ENCODE measurements at regions not wholly inside any gene's neighbourhood (a gene's known extent, or its start where the extent isn't known, plus 50 kb on each side); places are given as distances from the start of the nearest gene placed in this dataset.

GRCh38 chr21:28496517-28496916 is 496.2 kb downstream of the LTN1 start:
- DNase-seq, result no peak
- POLR2A ChIA-PET, result no interaction called here
- CTCF ChIA-PET, result interaction anchor here (1.7 kb wide), 1 partner anchor 249 kb away, joined by 5 read pairs; no protein-coding TSS in a partner anchor
- H3K36me3 ChIP-seq (ENCODE audit: control insufficient read depth in 4 of 4, insufficient read depth in 4 of 4, low read length in 3 of 4), result no peaks in the 10 kb centered on the region
- H3K27me3 ChIP-seq (replicated peaks in 2 of 5; ENCODE audit: control insufficient read depth in 4 of 5, insufficient read depth in 5 of 5, low read length in 4 of 5), result no peaks in the 10 kb centered on the region
- H3K4me1 ChIP-seq (ENCODE audit: control extremely low read depth in 1 of 4, control insufficient read depth in 4 of 4, insufficient read depth in 4 of 4, low read length in 3 of 4), result no peaks in the 10 kb centered on the region
- H3K27ac ChIP-seq (ENCODE audit: insufficient read depth in 1 of 2, low read depth in 1 of 2, low read length in 2 of 2, poor library complexity in 1 of 2, severe bottlenecking in 2 of 2), result no peak overlapping the region
- no peaks in the 10 kb centered on the region for H3K9me3 ChIP-seq (ENCODE audit: control extremely low read depth in 1 of 5, control insufficient read depth in 4 of 5, insufficient read depth in 2 of 5, low read depth in 1 of 5, low read length in 4 of 5)
- no peak overlapping the region for H3K4me3 ChIP-seq (ENCODE audit: control insufficient read depth in 1 of 7, extremely low read depth in 1 of 7, insufficient read depth in 4 of 7, low read depth in 2 of 7, low read length in 6 of 7)

- Histone ChIP-seq H3K9me3 (ENCODE audit: control extremely low read depth in 1 of 5, control insufficient read depth in 4 of 5, insufficient read depth in 2 of 5, low read depth in 1 of 5, low read length in 4 of 5) (no peaks in the 10 kb centered on the region), H3K4me3 (ENCODE audit: control insufficient read depth in 1 of 7, extremely low read depth in 1 of 7, insufficient read depth in 4 of 7, low read depth in 2 of 7, low read length in 6 of 7) (no peak overlapping the region), H3K4me1 (ENCODE audit: control extremely low read depth in 1 of 4, control insufficient read depth in 4 of 4, insufficient read depth in 4 of 4, low read length in 3 of 4) (no peaks in the 10 kb centered on the region), H3K36me3 (ENCODE audit: control insufficient read depth in 4 of 4, insufficient read depth in 4 of 4, low read length in 3 of 4) (no peaks in the 10 kb centered on the region), H3K27me3 (replicated peaks in 2 of 5; ENCODE audit: control insufficient read depth in 4 of 5, insufficient read depth in 5 of 5, low read length in 4 of 5) (no peaks in the 10 kb centered on the region), H3K27ac (ENCODE audit: insufficient read depth in 1 of 2, low read depth in 1 of 2, low read length in 2 of 2, poor library complexity in 1 of 2, severe bottlenecking in 2 of 2) (no peak overlapping the region)
- POLR2A ChIA-PET, result no interaction called here
- DNase-seq, result no peak
- CTCF ChIA-PET, result interaction anchor here (1.2 to 2.1 kb wide), 2 partner anchors 12 to 25 kb away, joined by 3 to 7 read pairs; no protein-coding TSS in a partner anchor
- WGBS (ENCODE audit: insufficient coverage), result 100% methylated on average over 2 of the region's 4 CpGs
These were observed 500.6 kb downstream of the LTN1 start for GRCh38 chr21:28492127-28492526.

GRCh38 chr21:28489821-28490350 is 502.8 kb downstream of the LTN1 start:
- H3K27me3 ChIP-seq (replicated peaks in 2 of 5; ENCODE audit: control insufficient read depth in 4 of 5, insufficient read depth in 5 of 5, low read length in 4 of 5), result no peaks in the 10 kb centered on the region
- H3K9me3 ChIP-seq (ENCODE audit: control extremely low read depth in 1 of 5, control insufficient read depth in 4 of 5, insufficient read depth in 2 of 5, low read depth in 1 of 5, low read length in 4 of 5), result no peaks in the 10 kb centered on the region
- DNase-seq, result no peak
- CTCF ChIA-PET, result interaction anchor here (1.7 kb wide), 1 partner anchor 14 kb away, joined by 5 read pairs; no protein-coding TSS in a partner anchor
- no peaks in the 10 kb centered on the region for H3K4me1 ChIP-seq (ENCODE audit: control extremely low read depth in 1 of 4, control insufficient read depth in 4 of 4, insufficient read depth in 4 of 4, low read length in 3 of 4)
- no peaks in the 10 kb centered on the region for H3K36me3 ChIP-seq (ENCODE audit: control insufficient read depth in 4 of 4, insufficient read depth in 4 of 4, low read length in 3 of 4)
- H3K27ac ChIP-seq (ENCODE audit: insufficient read depth in 1 of 2, low read depth in 1 of 2, low read length in 2 of 2, poor library complexity in 1 of 2, severe bottlenecking in 2 of 2), result no peak overlapping the region
- 100% methylated on average over 1 of the region's 3 CpGs for WGBS (ENCODE audit: insufficient coverage)
- no peak overlapping the region for H3K4me3 ChIP-seq (ENCODE audit: control insufficient read depth in 1 of 7, extremely low read depth in 1 of 7, insufficient read depth in 4 of 7, low read depth in 2 of 7, low read length in 6 of 7)
- POLR2A ChIA-PET, result no interaction called here

GRCh38 chr21:28489162-28489561 is 503.5 kb downstream of the LTN1 start:
- H3K27ac ChIP-seq (ENCODE audit: insufficient read depth in 1 of 2, low read depth in 1 of 2, low read length in 2 of 2, poor library complexity in 1 of 2, severe bottlenecking in 2 of 2), result no peak overlapping the region
- WGBS (ENCODE audit: insufficient coverage), result 86% methylated on average over 4 of the region's 7 CpGs
- no peaks in the 10 kb centered on the region for H3K27me3 ChIP-seq (replicated peaks in 2 of 5; ENCODE audit: control insufficient read depth in 4 of 5, insufficient read depth in 5 of 5, low read length in 4 of 5)
- H3K4me3 ChIP-seq (ENCODE audit: control insufficient read depth in 1 of 7, extremely low read depth in 1 of 7, insufficient read depth in 4 of 7, low read depth in 2 of 7, low read length in 6 of 7), result no peak overlapping the region
- H3K36me3 ChIP-seq (ENCODE audit: control insufficient read depth in 4 of 4, insufficient read depth in 4 of 4, low read length in 3 of 4), result no peaks in the 10 kb centered on the region
- no peaks in the 10 kb centered on the region for H3K4me1 ChIP-seq (ENCODE audit: control extremely low read depth in 1 of 4, control insufficient read depth in 4 of 4, insufficient read depth in 4 of 4, low read length in 3 of 4)
- ChIA-PET CTCF (interaction anchor here (1.4 to 1.7 kb wide), 2 partner anchors 11 to 15 kb away, joined by 5 to 6 read pairs; no protein-coding TSS in a partner anchor), POLR2A (no interaction called here)
- no peak for DNase-seq
- H3K9me3 ChIP-seq (ENCODE audit: control extremely low read depth in 1 of 5, control insufficient read depth in 4 of 5, insufficient read depth in 2 of 5, low read depth in 1 of 5, low read length in 4 of 5), result no peaks in the 10 kb centered on the region

GRCh38 chr21:28487455-28488070 is 505.1 kb downstream of the LTN1 start:
- H3K9me3 ChIP-seq (ENCODE audit: control extremely low read depth in 1 of 5, control insufficient read depth in 4 of 5, insufficient read depth in 2 of 5, low read depth in 1 of 5, low read length in 4 of 5), result no peaks in the 10 kb centered on the region
- WGBS (ENCODE audit: insufficient coverage), result 96% methylated on average over 7 of the region's 9 CpGs
- H3K4me1 ChIP-seq (ENCODE audit: control extremely low read depth in 1 of 4, control insufficient read depth in 4 of 4, insufficient read depth in 4 of 4, low read length in 3 of 4), result no peaks in the 10 kb centered on the region
- DNase-seq, result no peak
- no peak overlapping the region for H3K4me3 ChIP-seq (ENCODE audit: control insufficient read depth in 1 of 7, extremely low read depth in 1 of 7, insufficient read depth in 4 of 7, low read depth in 2 of 7, low read length in 6 of 7)
- no peaks in the 10 kb centered on the region for H3K27me3 ChIP-seq (replicated peaks in 2 of 5; ENCODE audit: control insufficient read depth in 4 of 5, insufficient read depth in 5 of 5, low read length in 4 of 5)
- ChIA-PET POLR2A (no interaction called here), CTCF (interaction anchor here (1.4 kb wide), 1 partner anchor 9 kb away, joined by 6 read pairs; no protein-coding TSS in a partner anchor)
- no peaks in the 10 kb centered on the region for H3K36me3 ChIP-seq (ENCODE audit: control insufficient read depth in 4 of 4, insufficient read depth in 4 of 4, low read length in 3 of 4)
- no peak overlapping the region for H3K27ac ChIP-seq (ENCODE audit: insufficient read depth in 1 of 2, low read depth in 1 of 2, low read length in 2 of 2, poor library complexity in 1 of 2, severe bottlenecking in 2 of 2)

GRCh38 chr21:28485301-28486022 is 507.2 kb downstream of the LTN1 start:
- DNase-seq, result no peak
- ChIA-PET POLR2A (interaction anchor here (0.6 kb wide), 1 partner anchor 9 kb away, joined by 3 read pairs; no protein-coding TSS in a partner anchor), CTCF (no interaction called here)
- no CpG with 5 or more reads among the region's 4 CpGs for whole genome bisulfite sequencing (ENCODE audit: insufficient coverage)
- Histone ChIP-seq H3K9me3 (ENCODE audit: control extremely low read depth in 1 of 5, control insufficient read depth in 4 of 5, insufficient read depth in 2 of 5, low read depth in 1 of 5, low read length in 4 of 5) (no peaks in the 10 kb centered on the region), H3K36me3 (ENCODE audit: control insufficient read depth in 4 of 4, insufficient read depth in 4 of 4, low read length in 3 of 4) (no peaks in the 10 kb centered on the region), H3K27ac (ENCODE audit: insufficient read depth in 1 of 2, low read depth in 1 of 2, low read length in 2 of 2, poor library complexity in 1 of 2, severe bottlenecking in 2 of 2) (no peak overlapping the region), H3K4me1 (ENCODE audit: control extremely low read depth in 1 of 4, control insufficient read depth in 4 of 4, insufficient read depth in 4 of 4, low read length in 3 of 4) (no peaks in the 10 kb centered on the region), H3K27me3 (replicated peaks in 2 of 5; ENCODE audit: control insufficient read depth in 4 of 5, insufficient read depth in 5 of 5, low read length in 4 of 5) (no peaks in the 10 kb centered on the region), H3K4me3 (ENCODE audit: control insufficient read depth in 1 of 7, extremely low read depth in 1 of 7, insufficient read depth in 4 of 7, low read depth in 2 of 7, low read length in 6 of 7) (no peak overlapping the region)

All from common myeloid progenitor, CD34-positive (primary cell).